Neural progenitor cell (in vitro differentiated cells): ENCODE measurements at regions not wholly inside any gene's neighbourhood (a gene's known extent, or its start where the extent isn't known, plus 50 kb on each side); places are given as distances from the start of the nearest gene placed in this dataset.

ENCODE experiments used
- DNase-seq: peaks from one replicate; pipeline ENCODE4 v3.0.0-alpha.2; 2016; ENCODE audit warnings: low spot score
- H2AFZ ChIP-seq: fragments of 200-600 bp; sonication (generic); replicated peaks from 2 replicates; pipeline ENCODE4 v1.6.1; 2016; ENCODE audit warnings: antibody characterized with exemption
- H3F3A ChIP-seq: fragments of 200-600 bp; sonication (generic); 2 replicates; pipeline ENCODE4 v1.6.1; 2016; ENCODE audit warnings: antibody characterized with exemption, low read depth
- H3K27ac ChIP-seq: fragments of 200-600 bp; sonication (generic); 2 replicates; pipeline ENCODE4 v1.5.1; 2016; ENCODE audit warnings: mild to moderate bottlenecking
- H3K27me3 ChIP-seq: fragments of 200-600 bp; sonication (generic); 2 replicates; pipeline ENCODE4 v1.6.1; 2016; ENCODE audit warnings: mild to moderate bottlenecking, moderate library complexity
- H3K36me3 ChIP-seq: fragments of 200-600 bp; sonication (generic); 2 replicates; pipeline ENCODE4 v1.5.1; 2016
- H3K4me1 ChIP-seq: fragments of 200-600 bp; sonication (generic); 2 replicates; pipeline ENCODE4 v1.6.1; 2016; ENCODE audit warnings: mixed run types
- H3K4me2 ChIP-seq: fragments of 200-600 bp; sonication (generic); 2 replicates; pipeline ENCODE4 v1.6.1; 2016
- H3K4me3 ChIP-seq: fragments of 200-600 bp; sonication (generic); 2 replicates; pipeline ENCODE4 v1.5.1; 2016
- H3K79me2 ChIP-seq: fragments of 200-600 bp; sonication (generic); 2 replicates; pipeline ENCODE4 v1.6.1; 2016; ENCODE audit warnings: low read depth
- H3K9ac ChIP-seq: fragments of 200-600 bp; sonication (generic); 2 replicates; pipeline ENCODE4 v1.6.1; 2016
- H3K9me3 ChIP-seq: fragments of 200-600 bp; sonication (generic); 2 replicates; pipeline ENCODE4 v1.5.1; 2016; ENCODE audit warnings: low read depth
- H4K20me1 ChIP-seq: fragments of 200-600 bp; sonication (generic); 2 replicates; pipeline ENCODE4 v1.6.1; 2016; ENCODE audit warnings: low read depth
- H3K27ac Mint-ChIP-seq: 3 replicates; pipeline ENCODE4 v1.8.0; 2021; ENCODE audit warnings: mixed read lengths
- H3K27me3 Mint-ChIP-seq: 2 replicates; pipeline ENCODE4 v1.8.0; 2022; ENCODE audit warnings: low read depth, mild to moderate bottlenecking, inconsistent platforms, moderate library complexity, mixed read lengths; ENCODE audit not compliant: insufficient read depth
- H3K36me3 Mint-ChIP-seq: 3 replicates; pipeline ENCODE4 v1.8.0; 2021; ENCODE audit warnings: mixed read lengths
- H3K4me1 Mint-ChIP-seq: 3 replicates; pipeline ENCODE4 v1.8.0; 2021; ENCODE audit warnings: mixed read lengths
- H3K4me3 Mint-ChIP-seq: 3 replicates; pipeline ENCODE4 v1.8.0; 2021; ENCODE audit warnings: mild to moderate bottlenecking, moderate library complexity, mixed read lengths
- H3K9me3 Mint-ChIP-seq: 3 replicates; pipeline ENCODE4 v1.8.0; 2020; ENCODE audit warnings: mixed read lengths
- CTCF ChIP-seq: fragments of 200-600 bp; sonication (generic); IDR thresholded peaks from 2 replicates; pipeline ENCODE4 v1.5.1; 2017; ENCODE audit warnings: antibody characterized with exemption, mild to moderate bottlenecking
- EZH2 ChIP-seq: fragments of 200-600 bp; sonication (generic); IDR thresholded peaks from 2 replicates; pipeline ENCODE4 v1.6.1; 2017; ENCODE audit warnings: antibody characterized with exemption, mild to moderate bottlenecking, moderate library complexity
- EZH2phosphoT487 ChIP-seq: fragments of 200-600 bp; sonication (generic); IDR thresholded peaks from 2 replicates; pipeline ENCODE4 v1.6.1; 2017; ENCODE audit warnings: antibody characterized with exemption

- peaks cover 2% of the 10 kb centered on the region for H3K27me3 Mint-ChIP-seq
- peak; percentile 43 for DNase-seq
- Histone ChIP-seq H3K4me3 (no peak overlapping the region), H3K79me2 (no peaks in the 10 kb centered on the region), H3K4me2 (peak overlapping the region; percentile 55), H3K4me1 (peaks cover 16% of the 10 kb centered on the region), H3K9me3 (peaks cover 10% of the 10 kb centered on the region), H3K27me3 (no peaks in the 10 kb centered on the region), H3K9ac (no peak overlapping the region), H4K20me1 (no peaks in the 10 kb centered on the region), H2AFZ (peak overlapping the region; percentile 95), H3K27ac (peak overlapping the region; percentile 1), H3K36me3 (no peaks in the 10 kb centered on the region), H3F3A (peaks cover 12% of the 10 kb centered on the region)
- no peak overlapping the region for H3K4me3 Mint-ChIP-seq
- H3K36me3 Mint-ChIP-seq = no peaks in the 10 kb centered on the region
- H3K4me1 Mint-ChIP-seq = peaks cover 21% of the 10 kb centered on the region
- peak overlapping the region; percentile 66 for H3K27ac Mint-ChIP-seq
- no peak for TF ChIP-seq EZH2phosphoT487
- TF ChIP-seq CTCF = no peak
- no peak for TF ChIP-seq EZH2
- peaks cover 13% of the 10 kb centered on the region for H3K9me3 Mint-ChIP-seq
Measured at GRCh38 chr5:158326256-158326655, 467.3 kb upstream of the CLINT1 start.

- Histone ChIP-seq H3K27ac (no peak overlapping the region), H4K20me1 (no peaks in the 10 kb centered on the region), H3K79me2 (no peaks in the 10 kb centered on the region), H3K4me3 (no peak overlapping the region), H3K9ac (no peak overlapping the region), H3K4me2 (no peak overlapping the region), H3F3A (peaks cover 12% of the 10 kb centered on the region), H2AFZ (no peak overlapping the region), H3K4me1 (peaks cover 18% of the 10 kb centered on the region), H3K9me3 (peaks cover 5% of the 10 kb centered on the region), H3K36me3 (no peaks in the 10 kb centered on the region), H3K27me3 (no peaks in the 10 kb centered on the region)
- Mint-ChIP-seq H3K4me1 (peaks cover 24% of the 10 kb centered on the region), H3K27me3 (peaks cover 4% of the 10 kb centered on the region), H3K9me3 (peaks cover 5% of the 10 kb centered on the region), H3K4me3 (no peak overlapping the region), H3K36me3 (no peaks in the 10 kb centered on the region), H3K27ac (no peak overlapping the region)
- TF ChIP-seq EZH2 (no peak), EZH2phosphoT487 (no peak), CTCF (no peak)
- no peak for DNase-seq
Measured at GRCh38 chr5:158324236-158324635, 465.3 kb upstream of the CLINT1 start.

GRCh38 chr5:158322620-158323019 is 463.7 kb upstream of the CLINT1 start:
- H3F3A ChIP-seq = peaks cover 12% of the 10 kb centered on the region
- Mint-ChIP-seq H3K9me3 (no peaks in the 10 kb centered on the region), H3K27me3 (peaks cover 4% of the 10 kb centered on the region), H3K4me3 (no peak overlapping the region), H3K27ac (no peak overlapping the region), H3K36me3 (no peaks in the 10 kb centered on the region), H3K4me1 (peaks cover 24% of the 10 kb centered on the region)
- no peak overlapping the region for H3K9ac ChIP-seq
- no peak overlapping the region for H2AFZ ChIP-seq
- no peaks in the 10 kb centered on the region for H3K79me2 ChIP-seq
- no peaks in the 10 kb centered on the region for H3K27me3 ChIP-seq
- no peak overlapping the region for H3K4me2 ChIP-seq
- no peak for TF ChIP-seq EZH2phosphoT487
- TF ChIP-seq EZH2 = no peak
- no peak for TF ChIP-seq CTCF
- H3K27ac ChIP-seq = no peak overlapping the region
- peaks cover 18% of the 10 kb centered on the region for H3K4me1 ChIP-seq
- no peak overlapping the region for H3K4me3 ChIP-seq
- no peak for DNase-seq
- H3K36me3 ChIP-seq = no peaks in the 10 kb centered on the region
- H4K20me1 ChIP-seq = no peaks in the 10 kb centered on the region
- H3K9me3 ChIP-seq = no peaks in the 10 kb centered on the region
